Endothelial cell of umbilical vein (primary cell): ENCODE measurements at regions not wholly inside any gene's neighbourhood (a gene's known extent, or its start where the extent isn't known, plus 50 kb on each side); places are given as distances from the start of the nearest gene placed in this dataset.

Experiments
- FOS ChIP-seq: IDR thresholded peaks from 2 replicates; pipeline ENCODE4 v1.6.1; 2011; ENCODE audit warnings: mild to moderate bottlenecking, low read length, moderate library complexity, borderline replicate concordance; ENCODE audit not compliant: insufficient read depth
- POLR2A ChIP-seq: IDR thresholded peaks from 2 replicates; pipeline ENCODE4 v1.6.1; 2012; ENCODE audit warnings: low read depth, mild to moderate bottlenecking, control low read depth, low read length
- POLR2AphosphoS5 ChIP-seq: IDR thresholded peaks from 2 replicates; pipeline ENCODE4 v1.6.1; 2012; ENCODE audit warnings: low read depth, mild to moderate bottlenecking, control low read depth, low read length, moderate library complexity; ENCODE audit not compliant: insufficient read depth
- TF ChIP-seq, protein P1 (sequence below), 2 donors: IDR thresholded peaks; 1 replicate in 1 of 2; 2 replicates in 1 of 2; pipeline ENCODE4 v1.5.1; 2011; ENCODE audit warnings: low read length in 2 of 2, mild to moderate bottlenecking in 2 of 2, moderate library complexity in 2 of 2, control low read depth in 1 of 2, inconsistent platforms in 1 of 2, low read depth in 1 of 2; ENCODE audit not compliant: insufficient read depth in 1 of 2; ENCODE audit errors: extremely low read depth in 1 of 2
- TF ChIP-seq, protein P2 (sequence below): IDR thresholded peaks from 2 replicates; pipeline ENCODE4 v1.6.1; 2011; ENCODE audit not compliant: insufficient read depth, insufficient read length

DNA sequence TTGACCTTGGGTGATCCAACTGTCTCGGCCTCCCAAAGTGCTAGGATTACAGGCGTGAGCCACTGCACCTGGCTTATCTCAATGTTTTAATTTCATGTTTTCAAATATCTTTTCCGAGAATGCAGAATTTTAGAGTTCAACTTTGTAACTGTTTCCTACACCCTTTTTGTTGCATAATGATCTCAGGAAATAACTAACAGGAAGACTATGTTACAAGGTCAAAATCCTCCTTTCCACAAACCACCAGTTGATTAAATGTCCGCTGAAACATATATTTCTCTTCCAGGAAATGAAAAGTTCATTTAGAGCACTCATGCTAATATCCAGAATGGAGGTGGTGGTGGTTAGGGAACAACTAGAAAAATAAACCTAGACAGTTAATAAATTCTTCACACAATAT lies 377.8 kb downstream of the PPP4R3C start:
- TF ChIP-seq, protein P1, sequence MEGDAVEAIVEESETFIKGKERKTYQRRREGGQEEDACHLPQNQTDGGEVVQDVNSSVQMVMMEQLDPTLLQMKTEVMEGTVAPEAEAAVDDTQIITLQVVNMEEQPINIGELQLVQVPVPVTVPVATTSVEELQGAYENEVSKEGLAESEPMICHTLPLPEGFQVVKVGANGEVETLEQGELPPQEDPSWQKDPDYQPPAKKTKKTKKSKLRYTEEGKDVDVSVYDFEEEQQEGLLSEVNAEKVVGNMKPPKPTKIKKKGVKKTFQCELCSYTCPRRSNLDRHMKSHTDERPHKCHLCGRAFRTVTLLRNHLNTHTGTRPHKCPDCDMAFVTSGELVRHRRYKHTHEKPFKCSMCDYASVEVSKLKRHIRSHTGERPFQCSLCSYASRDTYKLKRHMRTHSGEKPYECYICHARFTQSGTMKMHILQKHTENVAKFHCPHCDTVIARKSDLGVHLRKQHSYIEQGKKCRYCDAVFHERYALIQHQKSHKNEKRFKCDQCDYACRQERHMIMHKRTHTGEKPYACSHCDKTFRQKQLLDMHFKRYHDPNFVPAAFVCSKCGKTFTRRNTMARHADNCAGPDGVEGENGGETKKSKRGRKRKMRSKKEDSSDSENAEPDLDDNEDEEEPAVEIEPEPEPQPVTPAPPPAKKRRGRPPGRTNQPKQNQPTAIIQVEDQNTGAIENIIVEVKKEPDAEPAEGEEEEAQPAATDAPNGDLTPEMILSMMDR (IDR thresholded peaks at IDR 0.05; ENCODE audit: extremely low read depth in 1 of 2, insufficient read depth in 1 of 2, low read depth in 1 of 2, low read length in 2 of 2) = no peak
- TF ChIP-seq POLR2A (no peak), POLR2AphosphoS5 (no peak), FOS (no peak)
- TF ChIP-seq, protein P2, sequence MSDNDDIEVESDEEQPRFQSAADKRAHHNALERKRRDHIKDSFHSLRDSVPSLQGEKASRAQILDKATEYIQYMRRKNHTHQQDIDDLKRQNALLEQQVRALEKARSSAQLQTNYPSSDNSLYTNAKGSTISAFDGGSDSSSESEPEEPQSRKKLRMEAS = no peak
